A549 (cell line): ENCODE measurements at regions not wholly inside any gene's neighbourhood (a gene's known extent, or its start where the extent isn't known, plus 50 kb on each side); places are given as distances from the start of the nearest gene placed in this dataset.

Experiments used
- ESRRA ChIP-seq: fragments of 150-350 bp; IDR thresholded peaks from 2 replicates; pipeline ENCODE4 v1.6.1; 2014; ENCODE audit warnings: mild to moderate bottlenecking, low read length, borderline replicate concordance
- NFE2L2 ChIP-seq: fragments of 150-350 bp; conservative IDR thresholded peaks from 2 replicates; pipeline ENCODE4 v1.6.1; 2014; ENCODE audit warnings: low read length
- POLR2A ChIP-seq: IDR thresholded peaks from 2 replicates; pipeline ENCODE4 v1.6.1; 2012; ENCODE audit warnings: mild to moderate bottlenecking, low read length
- RAD21 ChIP-seq, 2 experiments: fragments of >200 bp in 1 of 2; sonication (Bioruptor Twin) in 1 of 2; formaldehyde crosslinking in 1 of 2; IDR thresholded peaks in 1 of 2; conservative IDR thresholded peaks in 1 of 2; 2 replicates in 1 of 2; 3 replicates in 1 of 2; pipeline ENCODE4 v1.6.1; 2012 to 2018; ENCODE audit warnings: inconsistent platforms in 1 of 2
- SREBF2 ChIP-seq: fragments of 450-650 bp; IDR thresholded peaks from 2 replicates; pipeline ENCODE4 v1.6.1; 2014; ENCODE audit warnings: mild to moderate bottlenecking, moderate library complexity
- TP53 ChIP-seq: fragments of 250-450 bp; sonication (Bioruptor Pico); IDR thresholded peaks from 2 replicates; pipeline ENCODE4 v1.5.0; 2021; ENCODE audit warnings: mild to moderate bottlenecking, moderate library complexity
- TF ChIP-seq, protein P1 (sequence below): fragments of >200 bp; sonication (Bioruptor Twin); formaldehyde crosslinking; IDR thresholded peaks from 3 replicates; pipeline ENCODE4 v1.5.1; 2016
- TF ChIP-seq, protein P2 (sequence below): fragments of 150-350 bp; IDR thresholded peaks from 2 replicates; pipeline ENCODE4 v1.6.1; 2014; ENCODE audit warnings: low read depth, mild to moderate bottlenecking, low read length

DNA sequence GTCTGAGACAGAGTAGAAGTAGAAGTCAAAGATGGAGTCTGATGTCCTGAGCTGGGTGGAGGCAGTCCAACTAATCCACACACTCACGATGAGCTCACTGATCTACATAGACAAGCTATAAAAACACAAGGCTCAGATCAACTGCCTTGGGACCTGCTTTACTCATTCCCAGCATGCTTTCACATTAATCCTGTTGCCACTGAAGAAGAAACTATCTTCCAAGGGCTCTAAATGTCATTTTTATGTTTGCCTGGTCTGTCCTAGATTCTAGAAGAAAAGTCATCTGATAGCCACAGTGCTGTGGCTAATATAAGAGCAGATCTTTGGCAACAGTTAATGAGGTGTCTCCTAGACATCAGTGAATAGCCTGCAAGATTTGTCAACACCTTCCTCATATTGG is 522.7 kb downstream of the NUF2 start:
- TF ChIP-seq, protein P1, sequence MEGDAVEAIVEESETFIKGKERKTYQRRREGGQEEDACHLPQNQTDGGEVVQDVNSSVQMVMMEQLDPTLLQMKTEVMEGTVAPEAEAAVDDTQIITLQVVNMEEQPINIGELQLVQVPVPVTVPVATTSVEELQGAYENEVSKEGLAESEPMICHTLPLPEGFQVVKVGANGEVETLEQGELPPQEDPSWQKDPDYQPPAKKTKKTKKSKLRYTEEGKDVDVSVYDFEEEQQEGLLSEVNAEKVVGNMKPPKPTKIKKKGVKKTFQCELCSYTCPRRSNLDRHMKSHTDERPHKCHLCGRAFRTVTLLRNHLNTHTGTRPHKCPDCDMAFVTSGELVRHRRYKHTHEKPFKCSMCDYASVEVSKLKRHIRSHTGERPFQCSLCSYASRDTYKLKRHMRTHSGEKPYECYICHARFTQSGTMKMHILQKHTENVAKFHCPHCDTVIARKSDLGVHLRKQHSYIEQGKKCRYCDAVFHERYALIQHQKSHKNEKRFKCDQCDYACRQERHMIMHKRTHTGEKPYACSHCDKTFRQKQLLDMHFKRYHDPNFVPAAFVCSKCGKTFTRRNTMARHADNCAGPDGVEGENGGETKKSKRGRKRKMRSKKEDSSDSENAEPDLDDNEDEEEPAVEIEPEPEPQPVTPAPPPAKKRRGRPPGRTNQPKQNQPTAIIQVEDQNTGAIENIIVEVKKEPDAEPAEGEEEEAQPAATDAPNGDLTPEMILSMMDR, result no peak
- TF ChIP-seq SREBF2 (no peak), NFE2L2 (no peak), TP53 (no peak), POLR2A (no peak), RAD21 (conservative IDR thresholded peaks at IDR 0.05 in 1 of 2, IDR thresholded peaks at IDR 0.05 in 1 of 2) (no peak), ESRRA (no peak)
- TF ChIP-seq, protein P2, sequence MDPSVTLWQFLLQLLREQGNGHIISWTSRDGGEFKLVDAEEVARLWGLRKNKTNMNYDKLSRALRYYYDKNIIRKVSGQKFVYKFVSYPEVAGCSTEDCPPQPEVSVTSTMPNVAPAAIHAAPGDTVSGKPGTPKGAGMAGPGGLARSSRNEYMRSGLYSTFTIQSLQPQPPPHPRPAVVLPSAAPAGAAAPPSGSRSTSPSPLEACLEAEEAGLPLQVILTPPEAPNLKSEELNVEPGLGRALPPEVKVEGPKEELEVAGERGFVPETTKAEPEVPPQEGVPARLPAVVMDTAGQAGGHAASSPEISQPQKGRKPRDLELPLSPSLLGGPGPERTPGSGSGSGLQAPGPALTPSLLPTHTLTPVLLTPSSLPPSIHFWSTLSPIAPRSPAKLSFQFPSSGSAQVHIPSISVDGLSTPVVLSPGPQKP, result no peak
